NT2/D1 (cell line): ENCODE measurements at regions not wholly inside any gene's neighbourhood (a gene's known extent, or its start where the extent isn't known, plus 50 kb on each side); places are given as distances from the start of the nearest gene placed in this dataset.

Source experiments
- DNase-seq: peaks from one replicate; pipeline ENCODE4 v3.0.0-alpha.2; 2011; ENCODE audit warnings: low read depth, low spot score
- H3K27me3 ChIP-seq: 2 replicates; pipeline ENCODE4 v1.6.0; 2011; ENCODE audit warnings: mild to moderate bottlenecking; ENCODE audit not compliant: insufficient read length, insufficient read depth
- H3K36me3 ChIP-seq: 2 replicates; pipeline ENCODE4 v1.6.1; 2011; ENCODE audit warnings: mild to moderate bottlenecking, low read length, mixed read lengths; ENCODE audit not compliant: insufficient read depth, insufficient read length
- H3K4me1 ChIP-seq: 2 replicates; pipeline ENCODE4 v1.5.1; 2011; ENCODE audit not compliant: insufficient read depth, insufficient read length
- H3K4me3 ChIP-seq: 2 replicates; pipeline ENCODE4 v1.5.1; 2011; ENCODE audit warnings: low read depth; ENCODE audit not compliant: insufficient read length
- H3K9ac ChIP-seq: 2 replicates; pipeline ENCODE4 v1.6.0; 2011; ENCODE audit warnings: low read depth; ENCODE audit not compliant: insufficient read length
- H3K9me3 ChIP-seq: 2 replicates; pipeline ENCODE4 v1.5.1; 2011; ENCODE audit warnings: mild to moderate bottlenecking, low read length; ENCODE audit not compliant: insufficient read depth
- SUZ12 ChIP-seq: IDR thresholded peaks from 2 replicates; pipeline ENCODE4 v1.6.1; 2011; ENCODE audit not compliant: insufficient read length, insufficient read depth; ENCODE audit errors: extremely low read depth
- YY1 ChIP-seq: IDR thresholded peaks from 2 replicates; pipeline ENCODE4 v1.6.1; 2011; ENCODE audit not compliant: insufficient read length, insufficient read depth
- ZNF274 ChIP-seq: IDR thresholded peaks from 2 replicates; pipeline ENCODE4 v1.6.1; 2011; ENCODE audit warnings: mild to moderate bottlenecking, low read depth, low read length

GRCh38 chr2:181334158-181334826 lies 122.9 kb upstream of the ITGA4 start:
- no peak overlapping the region for H3K4me3 ChIP-seq
- no peaks in the 10 kb centered on the region for H3K27me3 ChIP-seq
- no peaks in the 10 kb centered on the region for H3K4me1 ChIP-seq
- no peak overlapping the region for H3K9ac ChIP-seq
- DNase-seq, result no peak
- no peak for TF ChIP-seq ZNF274
- TF ChIP-seq SUZ12, result no peak
- no peak for TF ChIP-seq YY1
- no peaks in the 10 kb centered on the region for H3K36me3 ChIP-seq
- H3K9me3 ChIP-seq, result no peaks in the 10 kb centered on the region

GRCh38 chr2:181340891-181341290 lies 116.3 kb upstream of the ITGA4 start:
- no peak for DNase-seq
- no peaks in the 10 kb centered on the region for H3K9me3 ChIP-seq
- TF ChIP-seq SUZ12 (no peak), ZNF274 (no peak), YY1 (no peak)
- H3K36me3 ChIP-seq, result no peaks in the 10 kb centered on the region
- H3K4me1 ChIP-seq, result no peaks in the 10 kb centered on the region
- H3K4me3 ChIP-seq, result no peak overlapping the region
- H3K27me3 ChIP-seq, result no peaks in the 10 kb centered on the region
- no peak overlapping the region for H3K9ac ChIP-seq

- TF ChIP-seq ZNF274 (no peak), SUZ12 (no peak), YY1 (no peak)
- Histone ChIP-seq H3K36me3 (no peaks in the 10 kb centered on the region), H3K4me1 (no peaks in the 10 kb centered on the region), H3K27me3 (no peaks in the 10 kb centered on the region), H3K9ac (no peak overlapping the region), H3K4me3 (no peak overlapping the region), H3K9me3 (no peaks in the 10 kb centered on the region)
- DNase-seq, result no peak
Measured at GRCh38 chr2:181341855-181342600, 115.2 kb upstream of the ITGA4 start.

GRCh38 chr2:181348107-181348837 lies 108.9 kb upstream of the ITGA4 start:
- H3K9me3 ChIP-seq, result no peaks in the 10 kb centered on the region
- TF ChIP-seq YY1 (no peak), SUZ12 (no peak), ZNF274 (no peak)
- H3K4me1 ChIP-seq, result no peaks in the 10 kb centered on the region
- H3K9ac ChIP-seq, result no peak overlapping the region
- H3K27me3 ChIP-seq, result no peaks in the 10 kb centered on the region
- DNase-seq, result no peak
- no peaks in the 10 kb centered on the region for H3K36me3 ChIP-seq
- no peak overlapping the region for H3K4me3 ChIP-seq

GRCh38 chr2:181352158-181352557 lies 105.0 kb upstream of the ITGA4 start:
- H3K27me3 ChIP-seq, result no peaks in the 10 kb centered on the region
- no peaks in the 10 kb centered on the region for H3K4me1 ChIP-seq
- no peaks in the 10 kb centered on the region for H3K9me3 ChIP-seq
- no peaks in the 10 kb centered on the region for H3K36me3 ChIP-seq
- no peak overlapping the region for H3K9ac ChIP-seq
- no peak overlapping the region for H3K4me3 ChIP-seq
- DNase-seq, result no peak
- TF ChIP-seq ZNF274, result no peak
- TF ChIP-seq SUZ12, result no peak
- TF ChIP-seq YY1, result no peak

- DNase-seq, result no peak
- TF ChIP-seq SUZ12 (no peak), ZNF274 (no peak), YY1 (no peak)
Measured at GRCh38 chr2:181354626-181355025, 102.6 kb upstream of the ITGA4 start.

GRCh38 chr2:181356526-181357130 lies 100.6 kb upstream of the ITGA4 start:
- TF ChIP-seq YY1, result no peak
- no peak for TF ChIP-seq SUZ12
- no peak for TF ChIP-seq ZNF274
- Histone ChIP-seq H3K27me3 (no peaks in the 10 kb centered on the region), H3K4me1 (no peaks in the 10 kb centered on the region), H3K36me3 (no peaks in the 10 kb centered on the region), H3K9ac (no peak overlapping the region), H3K4me3 (no peak overlapping the region), H3K9me3 (no peaks in the 10 kb centered on the region)
- DNase-seq, result no peak

More at GRCh38 chr2:181354626-181355025, 102.6 kb upstream of the ITGA4 start:
- H3K4me3 ChIP-seq, result no peak overlapping the region
- no peak overlapping the region for H3K9ac ChIP-seq
- H3K36me3 ChIP-seq, result no peaks in the 10 kb centered on the region
- H3K9me3 ChIP-seq, result no peaks in the 10 kb centered on the region
- H3K4me1 ChIP-seq, result no peaks in the 10 kb centered on the region
- no peaks in the 10 kb centered on the region for H3K27me3 ChIP-seq
